NT2/D1 (cell line): ENCODE measurements at regions not wholly inside any gene's neighbourhood (a gene's known extent, or its start where the extent isn't known, plus 50 kb on each side); places are given as distances from the start of the nearest gene placed in this dataset.
"Not testable (repeated sequence)": the region's sequence is repeated elsewhere in the genome, so short reads cannot be mapped to it uniquely, and the experiment has no call there.

Experiments used
- DNase-seq: peaks from one replicate; pipeline ENCODE4 v3.0.0-alpha.2; 2011; ENCODE audit warnings: low read depth, low spot score
- H3K27me3 ChIP-seq: 2 replicates; pipeline ENCODE4 v1.6.0; 2011; ENCODE audit warnings: mild to moderate bottlenecking; ENCODE audit not compliant: insufficient read length, insufficient read depth
- H3K36me3 ChIP-seq: 2 replicates; pipeline ENCODE4 v1.6.1; 2011; ENCODE audit warnings: mild to moderate bottlenecking, low read length, mixed read lengths; ENCODE audit not compliant: insufficient read depth, insufficient read length
- H3K4me1 ChIP-seq: 2 replicates; pipeline ENCODE4 v1.5.1; 2011; ENCODE audit not compliant: insufficient read depth, insufficient read length
- H3K4me3 ChIP-seq: 2 replicates; pipeline ENCODE4 v1.5.1; 2011; ENCODE audit warnings: low read depth; ENCODE audit not compliant: insufficient read length
- H3K9ac ChIP-seq: 2 replicates; pipeline ENCODE4 v1.6.0; 2011; ENCODE audit warnings: low read depth; ENCODE audit not compliant: insufficient read length
- H3K9me3 ChIP-seq: 2 replicates; pipeline ENCODE4 v1.5.1; 2011; ENCODE audit warnings: mild to moderate bottlenecking, low read length; ENCODE audit not compliant: insufficient read depth
- SUZ12 ChIP-seq: IDR thresholded peaks from 2 replicates; pipeline ENCODE4 v1.6.1; 2011; ENCODE audit not compliant: insufficient read length, insufficient read depth; ENCODE audit errors: extremely low read depth
- YY1 ChIP-seq: IDR thresholded peaks from 2 replicates; pipeline ENCODE4 v1.6.1; 2011; ENCODE audit not compliant: insufficient read length, insufficient read depth
- ZNF274 ChIP-seq: IDR thresholded peaks from 2 replicates; pipeline ENCODE4 v1.6.1; 2011; ENCODE audit warnings: mild to moderate bottlenecking, low read depth, low read length

DNA sequence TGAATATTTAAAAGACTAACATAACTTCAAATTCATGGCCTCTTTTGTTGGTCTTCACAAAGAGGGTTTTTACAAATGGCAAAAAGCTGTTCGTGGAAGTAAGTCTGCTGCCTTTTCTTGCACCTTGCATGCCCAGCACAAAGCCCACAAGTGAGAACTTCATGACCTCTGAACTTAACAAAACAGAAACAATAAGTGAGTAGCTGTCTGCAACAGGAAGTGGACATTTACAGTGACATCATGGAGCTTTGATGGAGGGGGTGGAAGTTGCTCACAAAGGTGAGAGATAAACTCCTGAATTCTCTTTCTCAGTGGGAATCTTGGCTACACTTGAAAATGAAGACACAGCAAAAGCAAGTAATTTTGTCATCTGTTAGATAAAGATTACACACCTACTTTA is 303.3 kb upstream of the DEPDC1 start:
- Histone ChIP-seq H3K27me3 (no peaks in the 10 kb centered on the region), H3K4me3 (no peak overlapping the region), H3K9ac (no peak overlapping the region), H3K9me3 (no peaks in the 10 kb centered on the region), H3K36me3 (no peaks in the 10 kb centered on the region), H3K4me1 (no peaks in the 10 kb centered on the region)
- no peak for DNase-seq
- TF ChIP-seq YY1 (no peak), SUZ12 (no peak), ZNF274 (no peak)

- no peak for DNase-seq
- TF ChIP-seq SUZ12: no peak
- TF ChIP-seq YY1: no peak
- TF ChIP-seq ZNF274: no peak
- Histone ChIP-seq H3K36me3 (no peaks in the 10 kb centered on the region), H3K27me3 (no peaks in the 10 kb centered on the region), H3K4me1 (no peaks in the 10 kb centered on the region), H3K4me3 (no peak overlapping the region), H3K9me3 (no peaks in the 10 kb centered on the region), H3K9ac (no peak overlapping the region)
These were observed 304.6 kb upstream of the DEPDC1 start for GRCh38 chr1:68801440-68801839.

- no peaks in the 10 kb centered on the region for H3K4me1 ChIP-seq
- H3K9me3 ChIP-seq: no peaks in the 10 kb centered on the region
- H3K27me3 ChIP-seq: no peaks in the 10 kb centered on the region
- no peak overlapping the region for H3K9ac ChIP-seq
- no peaks in the 10 kb centered on the region for H3K36me3 ChIP-seq
- TF ChIP-seq YY1: no peak
- TF ChIP-seq SUZ12: no peak
- no peak for TF ChIP-seq ZNF274
- H3K4me3 ChIP-seq: no peak overlapping the region
- DNase-seq: no peak
These were observed 308.3 kb upstream of the DEPDC1 start for GRCh38 chr1:68805097-68805641.

DNA sequence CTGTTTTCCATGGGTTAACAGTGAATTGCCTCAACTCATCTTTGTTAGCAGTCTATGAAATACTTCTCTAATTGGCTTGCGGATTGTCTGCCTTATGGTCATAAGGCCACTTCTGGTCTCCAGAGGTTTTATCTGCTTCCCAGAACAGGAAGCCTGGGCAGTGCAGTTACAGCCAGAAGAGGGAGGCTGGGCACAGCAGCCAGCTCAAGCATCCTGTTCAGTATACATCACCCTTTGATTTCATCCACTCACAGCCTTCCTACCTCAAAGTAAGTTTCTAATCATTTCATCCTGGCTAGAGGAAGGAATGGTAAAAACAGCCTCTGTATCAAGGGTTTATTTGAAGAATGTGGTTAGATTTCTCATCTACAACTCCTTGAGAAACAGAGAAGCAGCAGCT is 311.5 kb upstream of the DEPDC1 start:
- TF ChIP-seq SUZ12 (no peak), ZNF274 (no peak), YY1 (no peak)
- H3K9me3 ChIP-seq: no peaks in the 10 kb centered on the region
- no peak for DNase-seq

DNA sequence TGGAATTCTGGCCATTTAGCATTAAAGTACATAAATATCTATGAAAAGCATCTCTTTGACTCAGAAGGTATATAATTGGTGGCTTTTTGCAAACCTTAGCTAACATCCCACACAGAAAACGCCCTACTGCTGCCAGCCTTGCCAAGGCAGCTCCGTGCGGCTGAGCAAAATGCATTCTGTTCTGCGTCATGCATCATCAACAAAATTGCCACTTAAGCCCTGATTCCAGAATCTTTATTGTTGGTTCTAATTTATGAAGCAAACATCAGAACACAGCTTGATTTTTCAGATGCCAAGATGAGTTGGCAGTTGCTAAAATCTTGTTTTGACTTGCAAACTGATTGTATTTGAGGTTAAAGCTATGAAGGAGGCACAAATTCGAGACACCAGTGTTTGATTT is 314.9 kb upstream of the DEPDC1 start:
- Histone ChIP-seq H3K9ac (no peak overlapping the region), H3K27me3 (no peaks in the 10 kb centered on the region), H3K36me3 (no peaks in the 10 kb centered on the region), H3K4me3 (no peak overlapping the region), H3K4me1 (no peaks in the 10 kb centered on the region), H3K9me3 (no peaks in the 10 kb centered on the region)
- TF ChIP-seq YY1 (no peak), ZNF274 (no peak), SUZ12 (no peak)
- DNase-seq: no peak

More for the DNA sequence above, 311.5 kb upstream of the DEPDC1 start:
- Histone ChIP-seq H3K27me3 (no peaks in the 10 kb centered on the region), H3K4me3 (no peak overlapping the region), H3K9ac (no peak overlapping the region), H3K36me3 (no peaks in the 10 kb centered on the region), H3K4me1 (no peaks in the 10 kb centered on the region)

DNA sequence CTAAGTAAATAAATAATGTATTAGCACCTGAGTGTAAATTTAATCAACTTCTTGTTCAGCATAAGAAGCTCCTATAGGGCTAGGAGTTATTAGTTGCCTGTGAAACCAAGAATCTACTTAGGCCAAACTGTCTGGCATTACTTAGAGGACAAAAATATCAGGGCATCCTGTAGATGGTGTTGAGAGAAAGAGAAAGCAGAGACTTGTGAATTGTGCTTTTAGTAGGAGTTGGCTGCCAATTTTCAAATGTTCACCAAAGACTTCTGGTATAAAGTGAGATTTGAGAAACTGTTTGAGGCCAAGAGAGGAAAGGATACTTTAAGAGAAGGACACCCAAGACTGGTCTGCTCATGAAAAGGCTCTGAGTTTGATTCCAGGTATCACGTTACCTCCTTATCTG is 315.5 kb upstream of the DEPDC1 start:
- Histone ChIP-seq H3K36me3 (no peaks in the 10 kb centered on the region), H3K9me3 (no peaks in the 10 kb centered on the region), H3K4me1 (no peaks in the 10 kb centered on the region), H3K9ac (no peak overlapping the region), H3K27me3 (no peaks in the 10 kb centered on the region), H3K4me3 (no peak overlapping the region)
- no peak for TF ChIP-seq ZNF274
- TF ChIP-seq YY1: no peak
- TF ChIP-seq SUZ12: no peak
- no peak for DNase-seq

GRCh38 chr1:68814067-68814466 is 317.2 kb upstream of the DEPDC1 start:
- Histone ChIP-seq H3K4me1 (no peaks in the 10 kb centered on the region), H3K4me3 (no peak overlapping the region), H3K9ac (no peak overlapping the region), H3K9me3 (no peaks in the 10 kb centered on the region), H3K36me3 (no peaks in the 10 kb centered on the region), H3K27me3 (no peaks in the 10 kb centered on the region)
- TF ChIP-seq SUZ12 (no peak), YY1 (no peak), ZNF274 (no peak)
- DNase-seq: no peak

- H3K4me3 ChIP-seq: no peak overlapping the region
- no peak for DNase-seq
- no peak overlapping the region for H3K9ac ChIP-seq
- H3K4me1 ChIP-seq: no peaks in the 10 kb centered on the region
- no peaks in the 10 kb centered on the region for H3K36me3 ChIP-seq
- TF ChIP-seq SUZ12 (no peak), YY1 (no peak), ZNF274 (no peak)
- no peaks in the 10 kb centered on the region for H3K27me3 ChIP-seq
- H3K9me3 ChIP-seq: no peaks in the 10 kb centered on the region
These were observed 318.8 kb upstream of the DEPDC1 start for GRCh38 chr1:68815632-68816031.

DNA sequence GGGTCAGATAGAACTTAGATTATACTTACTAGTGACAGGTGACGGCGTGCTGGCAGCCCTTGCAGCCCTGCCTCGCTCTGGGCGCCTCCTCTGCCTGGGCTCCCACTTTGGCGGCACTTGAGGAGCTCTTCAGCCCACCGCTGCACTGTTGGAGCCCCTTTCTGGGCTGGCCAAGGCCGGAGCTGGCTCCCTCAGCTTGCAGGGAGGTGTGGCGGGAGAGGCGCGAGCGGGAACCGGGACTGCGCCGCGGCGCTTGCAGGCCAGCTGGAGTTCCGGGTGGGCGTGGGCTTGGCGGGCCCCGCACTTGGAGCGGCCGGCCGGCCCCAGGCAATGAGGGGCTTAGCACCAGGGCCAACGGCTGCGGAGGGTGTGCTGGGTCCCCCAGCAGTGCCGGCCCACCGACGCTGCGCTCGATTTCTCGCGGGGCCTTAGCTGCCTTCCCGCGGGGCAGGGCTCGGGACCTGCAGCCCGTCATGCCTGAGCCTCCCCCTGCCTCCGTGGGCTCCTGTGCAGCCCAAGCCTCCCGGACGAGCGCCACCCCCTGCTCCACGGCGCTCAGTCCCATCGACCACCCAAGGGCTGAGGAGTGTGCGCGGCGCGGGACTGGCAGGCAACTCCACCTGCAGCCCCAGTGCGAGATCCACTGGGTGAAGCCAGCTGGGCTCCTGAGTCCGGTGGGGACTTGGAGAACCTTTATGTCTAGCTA is 320.8 kb upstream of the DEPDC1 start:
- H3K9me3 ChIP-seq, H3K4me1 ChIP-seq, H3K27me3 ChIP-seq, H3K9ac ChIP-seq, H3K4me3 ChIP-seq, H3K36me3 ChIP-seq, DNase-seq: not testable (repeated sequence)
